IMR-90 (cell line): ENCODE measurements at regions not wholly inside any gene's neighbourhood (a gene's known extent, or its start where the extent isn't known, plus 50 kb on each side); places are given as distances from the start of the nearest gene placed in this dataset.
A peak's percentile ranks its signal among the peaks of the same experiment; 100 is the strongest.

ENCODE experiments used
- ATAC-seq: fragments of 200-7000 bp; cut with Tn5 transposase; 2 replicates; pipeline ENCODE4 v1.9.1; 2020; ENCODE audit warnings: low read depth, mild to moderate bottlenecking, moderate library complexity
- BruUV-seq: library from RNA; stranded (reverse); fragments of 400-500 nt; replicated peaks from 2 replicates; lab custom pipeline; 2021; lab: Mats Ljungman, UMichigan
- CTCF ChIA-PET: fragments of 300-600 bp; formaldehyde crosslinking; extraction: SDS; loops from one replicate; lab custom pipeline; 2021; ENCODE audit warnings: antibody characterized with exemption; lab: Yijun Ruan, JAX
- POLR2A ChIA-PET: fragments of 300-600 bp; sonication (Branson Sonifier 250); formaldehyde crosslinking; loops from one replicate; lab custom pipeline; 2022; ENCODE audit warnings: antibody characterized with exemption; ENCODE audit not compliant: unreplicated experiment; lab: Charles Lee
- DNase-seq: peaks from one replicate; pipeline ENCODE4 v3.0.0; 2013
- H2AFZ ChIP-seq: replicated peaks from 2 replicates; pipeline ENCODE3; 2013; ENCODE audit warnings: low read length, mild to moderate bottlenecking; ENCODE audit not compliant: poor library complexity
- H2AK5ac ChIP-seq: 2 replicates; pipeline ENCODE4 v1.6.1; 2013; ENCODE audit warnings: low read depth, low read length, inconsistent platforms
- H2AK9ac ChIP-seq: replicated peaks from 2 replicates; pipeline ENCODE3; 2013; ENCODE audit warnings: mild to moderate bottlenecking, low read depth, low read length, moderate library complexity; ENCODE audit not compliant: poor library complexity
- H2BK120ac ChIP-seq: 2 replicates; pipeline ENCODE4 v1.6.1; 2013; ENCODE audit warnings: low read depth, low read length, inconsistent platforms
- H2BK15ac ChIP-seq: 3 replicates; pipeline ENCODE4 v1.6.1; 2013; ENCODE audit warnings: low read depth, low read length, inconsistent platforms
- H2BK20ac ChIP-seq: 2 replicates; pipeline ENCODE4 v1.6.1; 2013; ENCODE audit warnings: low read depth, mild to moderate bottlenecking, inconsistent platforms, low read length, moderate library complexity
- H2BK5ac ChIP-seq: 2 replicates; pipeline ENCODE4 v1.6.1; 2013; ENCODE audit warnings: mild to moderate bottlenecking, low read depth, low read length, inconsistent platforms; ENCODE audit not compliant: poor library complexity, severe bottlenecking
- H3K14ac ChIP-seq: replicated peaks from 2 replicates; pipeline ENCODE4 v1.6.1; 2013; ENCODE audit warnings: low read depth, low read length, inconsistent platforms
- H3K18ac ChIP-seq: 2 replicates; pipeline ENCODE4 v1.6.1; 2013; ENCODE audit warnings: low read depth, low read length, control low read depth
- H3K23ac ChIP-seq: 2 replicates; pipeline ENCODE4 v1.6.1; 2013; ENCODE audit warnings: low read depth, low read length, inconsistent platforms
- H3K27ac ChIP-seq: 2 replicates; pipeline ENCODE4 v1.5.1; 2013; ENCODE audit warnings: mild to moderate bottlenecking, control low read depth, low read length; ENCODE audit not compliant: insufficient read depth
- H3K27me3 ChIP-seq: 2 replicates; pipeline ENCODE4 v1.6.1; 2013; ENCODE audit warnings: low read length; ENCODE audit not compliant: control insufficient read depth, insufficient read depth
- H3K36me3 ChIP-seq: 2 replicates; pipeline ENCODE4 v1.6.1; 2013; ENCODE audit warnings: low read length, mixed read lengths; ENCODE audit not compliant: control insufficient read depth, insufficient read depth
- H3K4ac ChIP-seq: 2 replicates; pipeline ENCODE4 v1.6.1; 2013; ENCODE audit warnings: low read depth, low read length, inconsistent platforms
- H3K4me1 ChIP-seq: 2 replicates; pipeline ENCODE4 v1.6.1; 2013; ENCODE audit warnings: low read length, mixed read lengths; ENCODE audit not compliant: control insufficient read depth, insufficient read depth
- H3K4me2 ChIP-seq: 2 replicates; pipeline ENCODE4 v1.6.1; 2013; ENCODE audit warnings: low read depth, mild to moderate bottlenecking, control low read depth, low read length, moderate library complexity
- H3K4me3 ChIP-seq: 2 replicates; pipeline ENCODE4 v1.5.1; 2013; ENCODE audit warnings: low read depth, mild to moderate bottlenecking, control low read depth, low read length, moderate library complexity; ENCODE audit not compliant: insufficient read depth
- H3K56ac ChIP-seq: 2 replicates; pipeline ENCODE4 v1.6.1; 2013; ENCODE audit warnings: low read length, inconsistent platforms; ENCODE audit not compliant: insufficient read depth; ENCODE audit errors: extremely low read depth
- H3K79me1 ChIP-seq, 2 experiments: 2 replicates each; pipeline ENCODE4 v1.6.1; 2013; ENCODE audit warnings: low read length in 2 of 2, inconsistent platforms in 1 of 2, low read depth in 1 of 2
- H3K9ac ChIP-seq: 2 replicates; pipeline ENCODE4 v1.6.1; 2013; ENCODE audit warnings: low read depth, low read length, control low read depth
- H3K9me1 ChIP-seq: 2 replicates; pipeline ENCODE4 v1.6.1; 2013; ENCODE audit warnings: low read length, inconsistent platforms; ENCODE audit not compliant: insufficient read depth
- H3K9me3 ChIP-seq: 2 replicates; pipeline ENCODE4 v1.6.1; 2013; ENCODE audit warnings: low read length; ENCODE audit not compliant: control insufficient read depth, insufficient read depth
- H4K20me1 ChIP-seq: 2 replicates; pipeline ENCODE4 v1.6.1; 2013; ENCODE audit warnings: low read length, inconsistent platforms; ENCODE audit not compliant: insufficient read depth
- H4K5ac ChIP-seq: 2 replicates; pipeline ENCODE4 v1.6.1; 2013; ENCODE audit warnings: mild to moderate bottlenecking, low read depth, low read length, control low read depth
- H4K8ac ChIP-seq, 2 experiments: 2 replicates each; pipeline ENCODE4 v1.6.1; 2013; ENCODE audit warnings: low read depth in 2 of 2, low read length in 2 of 2, control low read depth in 1 of 2, inconsistent platforms in 1 of 2
- H4K91ac ChIP-seq: 2 replicates; pipeline ENCODE4 v1.6.1; 2013; ENCODE audit warnings: low read depth, low read length, inconsistent platforms; ENCODE audit not compliant: insufficient read depth
- CTCF ChIP-seq: conservative IDR thresholded peaks from 2 replicates; pipeline ENCODE4 v1.5.1; 2012; ENCODE audit warnings: mild to moderate bottlenecking, low read depth, low read length, improper control_type of control experiment
- MAZ ChIP-seq: IDR thresholded peaks from 2 replicates; pipeline ENCODE4 v1.6.1; 2012; ENCODE audit warnings: low read depth, mild to moderate bottlenecking, low read length, improper control_type of control experiment, moderate library complexity, borderline replicate concordance
- POLR2A ChIP-seq: IDR thresholded peaks from 2 replicates; pipeline ENCODE4 v1.6.1; 2012; ENCODE audit warnings: mild to moderate bottlenecking, low read depth, low read length
- RAD21 ChIP-seq: IDR thresholded peaks from 2 replicates; pipeline ENCODE4 v1.6.1; 2012; ENCODE audit warnings: low read length, improper control_type of control experiment
- WGBS, 2 experiments: methylation state at CpG; one replicate each; pipeline versions ENCODE4 v1.1.5 to v1.1.7; 2013; ENCODE audit warnings: missing lambda C conversion rate in 2 of 2; ENCODE audit not compliant: insufficient read length in 1 of 2; ENCODE audit errors: extremely low coverage in 2 of 2; 5-methylcytosine and 5-hydroxymethylcytosine counted together
- dilution Hi-C: fragments of 300-500 bp; cut with HindIII; formaldehyde crosslinking; loops from one replicate; pipeline ENCODE4 v1.14.3; 2018; ENCODE audit warnings: low sequenced_read_pairs; ENCODE audit not compliant: unreplicated experiment
- in situ Hi-C: fragments of 300-500 bp; cut with MboI; formaldehyde crosslinking; loops from 3 replicates; pipeline ENCODE4 v1.14.3; 2019; ENCODE audit warnings: low sequenced_read_pairs, inconsistent platforms, mixed read lengths
- intact Hi-C: fragments of 100-400 bp; cut with micrococcal nuclease; formaldehyde crosslinking; loops from 2 replicates; pipeline ENCODE4 v1.10.0; 2022

GRCh38 chr6:26249707-26249956 is 115.4 kb upstream of the BTN3A2 start:
- Histone ChIP-seq H3K4me2 (peak overlapping the region; percentile 95), H3K9me3 (no peaks in the 10 kb centered on the region), H3K4me1 (no peaks in the 10 kb centered on the region), H3K27ac (peak overlapping the region; percentile 50), H3K4ac (peak overlapping the region; percentile 73), H3K23ac (peak overlapping the region; percentile 97), H3K4me3 (peak overlapping the region; percentile 66), H4K8ac (peak overlapping the region; percentile 31 to 90; a peak in 3 of 4 replicates), H3K9me1 (peaks cover 3% of the 10 kb centered on the region; the same call in 1 of the 2 replicates), H3K27me3 (no peaks in the 10 kb centered on the region), H3K18ac (peak overlapping the region; percentile 69), H2BK20ac (no peak overlapping the region; the same call in 1 of the 2 replicates), H2BK15ac (no peak overlapping the region), H4K91ac (peak overlapping the region; percentile 56), H2BK5ac (peak overlapping the region; percentile 67), H2AK5ac (no peak overlapping the region), H3K14ac (peak overlapping the region; percentile 89), H4K5ac (peak overlapping the region; percentile 63), H4K20me1 (peaks cover 4% of the 10 kb centered on the region; the same call in 1 of the 2 replicates), H2AFZ (peak overlapping the region; percentile 91), H3K79me1 (no peaks in the 10 kb centered on the region; a peak in 1 of 4 replicates), H2AK9ac (peak overlapping the region; percentile 57), H3K36me3 (no peaks in the 10 kb centered on the region), H2BK120ac (peak overlapping the region; percentile 83; the same call in 1 of the 2 replicates), H3K56ac (peak overlapping the region; percentile 74; the same call in 1 of the 2 replicates), H3K9ac (peak overlapping the region; percentile 74)
- ChIA-PET CTCF (interaction anchor here (0.6 kb wide), 1 partner anchor 23 kb away, joined by 3 read pairs; no protein-coding TSS in a partner anchor), POLR2A (interaction anchor here (0.8 to 2.0 kb wide), 5 partner anchors 15 to 73 kb away, joined by 3 to 6 read pairs (median 5); a partner anchor contains a TSS)
- no peak for DNase-seq
- dilution Hi-C loops (no loop called here), intact Hi-C loops (no loop called here), in situ Hi-C loops (no loop called here)
- no TSS peak for BruUV-seq
- TF ChIP-seq CTCF, result 0 out of 2 replicates have a peak, but pooled peaks have one; percentile 1
- no peak for TF ChIP-seq RAD21
- peak; percentile 45 for TF ChIP-seq POLR2A
- TF ChIP-seq MAZ, result 0 out of 2 replicates have a peak, but pooled peaks have one; percentile 3
- no CpG with 5 or more reads among the region's 13 CpGs for WGBS, 2 experiments
- ATAC-seq, result peak; percentile 31
